Common myeloid progenitor, CD34-positive (primary cell): ENCODE measurements at regions not wholly inside any gene's neighbourhood (a gene's known extent, or its start where the extent isn't known, plus 50 kb on each side); places are given as distances from the start of the nearest gene placed in this dataset.

ENCODE experiments used
- CTCF ChIA-PET: fragments of 350-600 bp; sonication (Branson Sonifier 250); formaldehyde crosslinking; loops from one replicate; lab custom pipeline; 2021; ENCODE audit warnings: antibody characterized with exemption; lab: Charles Lee
- POLR2A ChIA-PET: fragments of 350-600 bp; sonication (Branson Sonifier 250); formaldehyde crosslinking; loops from one replicate; lab custom pipeline; 2021; ENCODE audit warnings: antibody characterized with exemption; lab: Charles Lee
- DNase-seq, 3 donors: peaks; one replicate each; pipeline versions ENCODE4 v3.0.0 to v3.0.0-alpha.2; 2013
- H3K27ac ChIP-seq, 2 experiments: 1 replicate in 1 of 2; 2 replicates in 1 of 2; pipeline ENCODE4 v1.7.0; 2013; ENCODE audit warnings: inconsistent platforms in 2 of 2, low read length in 2 of 2, mild to moderate bottlenecking in 2 of 2, low read depth in 1 of 2, moderate library complexity in 1 of 2; ENCODE audit not compliant: severe bottlenecking in 2 of 2, insufficient read depth in 1 of 2, poor library complexity in 1 of 2
- H3K27me3 ChIP-seq, 5 experiments: replicated peaks in 2 of 5; 1 replicate in 3 of 5; 2 replicates in 2 of 5; pipeline versions ENCODE4 v1.6.1 to v1.7.0; 2013; ENCODE audit warnings: low read length in 4 of 5, mild to moderate bottlenecking in 2 of 5, moderate library complexity in 2 of 5, inconsistent platforms in 1 of 5; ENCODE audit not compliant: insufficient read depth in 5 of 5, control insufficient read depth in 4 of 5
- H3K36me3 ChIP-seq, 4 experiments: 1 replicate in 2 of 4; 2 replicates in 2 of 4; pipeline versions ENCODE4 v1.6.1 to v1.7.0; 2013; ENCODE audit warnings: low read length in 3 of 4, control low read depth in 1 of 4, mild to moderate bottlenecking in 1 of 4; ENCODE audit not compliant: control insufficient read depth in 4 of 4, insufficient read depth in 4 of 4
- H3K4me1 ChIP-seq, 4 experiments: 1 replicate in 3 of 4; 2 replicates in 1 of 4; pipeline versions ENCODE4 v1.6.1 to v1.7.1; 2013; ENCODE audit warnings: low read length in 3 of 4, mild to moderate bottlenecking in 3 of 4, control low read depth in 1 of 4, inconsistent platforms in 1 of 4, moderate library complexity in 1 of 4; ENCODE audit not compliant: control insufficient read depth in 4 of 4, insufficient read depth in 4 of 4; ENCODE audit errors: control extremely low read depth in 1 of 4
- H3K4me3 ChIP-seq, 7 experiments: 1 replicate in 4 of 7; 2 replicates in 3 of 7; pipeline versions ENCODE4 v1.5.1 to v1.7.0; 2013; ENCODE audit warnings: mild to moderate bottlenecking in 7 of 7, low read length in 6 of 7, moderate library complexity in 6 of 7, inconsistent platforms in 2 of 7, low read depth in 2 of 7, control low read depth in 1 of 7; ENCODE audit not compliant: insufficient read depth in 4 of 7, control insufficient read depth in 1 of 7; ENCODE audit errors: extremely low read depth in 1 of 7
- H3K9me3 ChIP-seq, 5 experiments: 1 replicate in 4 of 5; 2 replicates in 1 of 5; pipeline versions ENCODE4 v1.6.1 to v1.7.1; 2013; ENCODE audit warnings: low read length in 4 of 5, mild to moderate bottlenecking in 2 of 5, inconsistent platforms in 1 of 5, low read depth in 1 of 5, moderate library complexity in 1 of 5; ENCODE audit not compliant: control insufficient read depth in 4 of 5, insufficient read depth in 2 of 5; ENCODE audit errors: control extremely low read depth in 1 of 5
- WGBS: methylation state at CpG from one replicate; pipeline ENCODE4 v1.1.5; 2013; ENCODE audit not compliant: insufficient coverage; 5-methylcytosine and 5-hydroxymethylcytosine counted together

- Histone ChIP-seq H3K4me3 (no peak overlapping the region), H3K36me3 (no peaks in the 10 kb centered on the region), H3K9me3 (peaks cover 0 to 6% (median 0%) of the 10 kb centered on the region in 5 experiments), H3K4me1 (peaks cover 0 to 2% (median 0%) of the 10 kb centered on the region in 4 experiments), H3K27me3 (no peaks in the 10 kb centered on the region), H3K27ac (no peak overlapping the region)
- ChIA-PET CTCF (interaction anchor here (1.3 to 2.4 kb wide), 2 partner anchors 21 to 738 kb away, joined by 3 to 6 read pairs; no protein-coding TSS in a partner anchor), POLR2A (no interaction called here)
- WGBS: 100% methylated on average over 1 of the region's 6 CpGs
- DNase-seq: no peak
Observed at GRCh38 chr7:72490301-72490700, 78.2 kb upstream of the CALN1 start.

GRCh38 chr7:72481934-72482333 is 69.8 kb upstream of the CALN1 start:
- no CpG with 5 or more reads among the region's 1 CpG for WGBS
- H3K27me3 ChIP-seq: no peaks in the 10 kb centered on the region
- H3K36me3 ChIP-seq: no peaks in the 10 kb centered on the region
- DNase-seq: no peak
- ChIA-PET POLR2A (no interaction called here), CTCF (interaction anchor here (1.1 to 1.3 kb wide), 2 partner anchors 12 to 117 kb away, joined by 3 read pairs; no protein-coding TSS in a partner anchor)
- no peaks in the 10 kb centered on the region for H3K9me3 ChIP-seq
- H3K4me1 ChIP-seq: no peaks in the 10 kb centered on the region
- no peak overlapping the region for H3K4me3 ChIP-seq
- no peak overlapping the region for H3K27ac ChIP-seq

DNA sequence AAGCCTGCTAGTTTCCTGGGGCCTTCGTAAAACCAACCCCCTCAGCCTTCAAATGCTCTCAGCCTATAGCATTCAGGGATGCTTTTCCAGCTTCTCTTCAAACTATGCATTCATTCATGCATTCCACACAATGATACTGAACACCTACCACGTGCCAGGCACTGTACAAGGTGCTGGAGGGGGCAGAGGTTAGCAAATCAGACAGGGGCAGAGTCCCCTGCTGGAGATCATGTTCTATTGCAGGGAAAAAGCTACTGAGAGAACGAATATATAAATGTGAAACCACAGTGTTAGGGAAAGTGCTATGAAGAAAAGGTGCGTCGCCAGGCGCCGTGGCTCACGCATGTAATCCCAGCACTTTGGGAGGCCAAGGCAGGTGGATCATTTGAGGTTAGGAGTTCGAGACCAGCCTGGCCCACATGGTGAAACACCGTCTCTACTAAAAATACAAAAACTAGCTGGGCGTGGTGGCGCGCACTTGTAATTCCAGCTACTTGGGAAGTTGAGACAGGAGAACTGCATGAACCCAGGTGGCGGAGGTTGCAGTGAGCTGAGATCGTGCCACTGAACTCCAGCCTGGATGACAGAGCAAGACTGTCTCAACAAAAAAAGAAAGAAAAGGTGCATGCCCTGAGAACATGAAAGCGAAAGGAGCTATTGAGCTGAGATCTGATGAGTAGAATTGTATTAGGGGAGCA is 64.6 kb upstream of the CALN1 start:
- 90% methylated on average over 14 of the region's 16 CpGs for WGBS
- H3K36me3 ChIP-seq: no peaks in the 10 kb centered on the region

DNA sequence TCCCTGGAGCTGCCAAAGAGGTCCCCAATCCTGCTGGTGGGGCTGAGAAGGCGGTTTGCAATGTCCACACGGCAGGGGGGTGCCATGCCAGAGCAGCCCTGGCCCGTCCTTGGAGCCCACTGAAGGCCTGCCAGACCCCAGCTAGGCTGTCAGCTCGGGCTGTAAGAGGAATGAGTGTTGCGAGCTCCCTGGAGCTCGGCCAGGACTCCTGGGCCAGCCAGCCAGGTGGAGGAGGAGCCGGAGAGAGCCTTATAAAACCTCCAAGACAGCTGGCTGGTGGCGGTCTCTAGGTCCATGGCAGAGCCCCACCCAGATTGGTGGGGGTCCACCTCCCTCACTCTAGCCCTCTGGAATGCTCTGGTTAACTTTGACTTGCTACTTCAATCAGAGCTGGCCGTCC is 55.1 kb upstream of the CALN1 start:
- Histone ChIP-seq H3K27me3 (no peaks in the 10 kb centered on the region), H3K36me3 (no peaks in the 10 kb centered on the region), H3K27ac (no peak overlapping the region), H3K9me3 (peaks cover 0 to 8% (median 0%) of the 10 kb centered on the region in 5 experiments), H3K4me1 (no peaks in the 10 kb centered on the region), H3K4me3 (no peak overlapping the region)
- DNase-seq: no peak
- ChIA-PET CTCF (no interaction called here), POLR2A (interaction anchor here (0.9 kb wide), 1 partner anchor 64 kb away, joined by 4 read pairs; no protein-coding TSS in a partner anchor)
- WGBS: 95% methylated on average over 7 of the region's 9 CpGs

More for the DNA sequence above, 64.6 kb upstream of the CALN1 start:
- peaks cover 0 to 6% (median 0%) of the 10 kb centered on the region in 5 experiments for H3K9me3 ChIP-seq
- H3K27me3 ChIP-seq: no peaks in the 10 kb centered on the region
- CTCF ChIA-PET: no interaction called here
- H3K4me3 ChIP-seq: no peak overlapping the region
- POLR2A ChIA-PET: no interaction called here
- no peak for DNase-seq
- no peak overlapping the region for H3K27ac ChIP-seq
- H3K4me1 ChIP-seq: no peaks in the 10 kb centered on the region

- CTCF ChIA-PET: no interaction called here
- WGBS: 86% methylated on average over 1 of the region's 2 CpGs
- H3K27me3 ChIP-seq: no peaks in the 10 kb centered on the region
Observed at GRCh38 chr7:72466797-72467196, 54.7 kb upstream of the CALN1 start.

GRCh38 chr7:72465521-72465920 is 53.4 kb upstream of the CALN1 start:
- Histone ChIP-seq H3K27me3 (no peaks in the 10 kb centered on the region), H3K9me3 (peaks cover 0 to 8% (median 0%) of the 10 kb centered on the region in 5 experiments), H3K4me3 (no peak overlapping the region), H3K4me1 (no peaks in the 10 kb centered on the region), H3K36me3 (no peaks in the 10 kb centered on the region), H3K27ac (no peak overlapping the region)
- 93% methylated on average over 4 of the region's 5 CpGs for WGBS
- DNase-seq: no peak
- CTCF ChIA-PET: no interaction called here
- POLR2A ChIA-PET: interaction anchor here (0.5 kb wide), 1 partner anchor 579 kb away, joined by 3 read pairs; no protein-coding TSS in a partner anchor

More at GRCh38 chr7:72466797-72467196, 54.7 kb upstream of the CALN1 start:
- DNase-seq: no peak
- no peak overlapping the region for H3K4me3 ChIP-seq
- H3K4me1 ChIP-seq: no peaks in the 10 kb centered on the region
- H3K36me3 ChIP-seq: no peaks in the 10 kb centered on the region
- POLR2A ChIA-PET: no interaction called here
- H3K9me3 ChIP-seq: peaks cover 0 to 8% (median 0%) of the 10 kb centered on the region in 5 experiments
- no peak overlapping the region for H3K27ac ChIP-seq

GRCh38 chr7:72462311-72462710 is 50.2 kb upstream of the CALN1 start:
- ChIA-PET POLR2A (no interaction called here), CTCF (no interaction called here)
- Histone ChIP-seq H3K9me3 (no peaks in the 10 kb centered on the region), H3K4me3 (no peak overlapping the region), H3K27me3 (no peaks in the 10 kb centered on the region), H3K4me1 (no peaks in the 10 kb centered on the region), H3K27ac (no peak overlapping the region), H3K36me3 (no peaks in the 10 kb centered on the region)
- no peak for DNase-seq
- WGBS: 98% methylated on average over 6 of the region's 7 CpGs
